HL-60 (cell line): ENCODE measurements at regions not wholly inside any gene's neighbourhood (a gene's known extent, or its start where the extent isn't known, plus 50 kb on each side); places are given as distances from the start of the nearest gene placed in this dataset.

Source experiments
- GABPA ChIP-seq: IDR thresholded peaks from 2 replicates; pipeline ENCODE4 v1.6.1; 2012; ENCODE audit warnings: low read depth
- POLR2AphosphoS5 ChIP-seq: IDR thresholded peaks from 2 replicates; pipeline ENCODE4 v1.6.1; 2012; ENCODE audit warnings: low read depth

DNA sequence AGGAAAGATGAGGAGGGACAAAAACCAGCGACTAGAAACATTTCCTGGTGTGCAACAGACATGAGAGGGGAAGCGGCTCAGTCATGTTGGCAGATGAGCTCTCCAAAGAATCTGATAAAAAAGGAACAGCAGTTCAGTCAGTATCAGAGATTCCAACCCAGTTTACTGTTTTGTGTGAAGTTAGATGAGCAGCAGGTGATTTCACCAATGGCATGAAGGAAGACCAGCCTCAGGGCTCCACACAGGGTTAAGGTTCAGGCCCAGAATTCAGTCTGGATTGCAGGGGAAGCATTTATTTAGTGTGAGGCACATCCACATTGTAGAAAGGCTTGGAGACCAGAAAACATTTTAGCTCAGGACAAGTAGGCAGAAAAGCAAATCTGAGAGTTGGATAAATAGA is 317.8 kb downstream of the C6orf118 start:
- no peak for TF ChIP-seq POLR2AphosphoS5
- TF ChIP-seq GABPA: no peak
